ENCODE measurements at regions not wholly inside any gene's neighbourhood (a gene's known extent, or its start where the extent isn't known, plus 50 kb on each side); places are given as distances from the start of the nearest gene placed in this dataset.

DNA sequence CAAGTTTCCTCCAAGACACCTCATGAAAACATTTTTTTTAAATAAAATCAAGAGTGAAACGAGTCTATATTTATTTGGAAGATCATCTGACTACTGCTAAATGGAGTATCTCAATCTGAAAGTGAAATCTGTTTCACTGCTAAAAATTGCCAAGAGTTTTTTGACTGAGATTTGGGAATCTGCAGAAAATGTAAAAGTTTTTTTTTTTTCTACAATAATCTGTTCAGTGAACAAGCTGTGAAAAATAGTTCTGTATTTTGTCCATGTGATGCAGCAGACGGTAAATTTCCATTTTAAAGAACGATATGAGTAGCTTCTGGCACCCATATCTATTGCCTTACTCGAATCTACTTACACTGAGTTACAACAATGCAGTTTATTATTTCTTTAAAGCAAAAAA lies 519.7 kb downstream of the PLCL1 start (continued):
- TF ChIP-seq, protein P1, sequence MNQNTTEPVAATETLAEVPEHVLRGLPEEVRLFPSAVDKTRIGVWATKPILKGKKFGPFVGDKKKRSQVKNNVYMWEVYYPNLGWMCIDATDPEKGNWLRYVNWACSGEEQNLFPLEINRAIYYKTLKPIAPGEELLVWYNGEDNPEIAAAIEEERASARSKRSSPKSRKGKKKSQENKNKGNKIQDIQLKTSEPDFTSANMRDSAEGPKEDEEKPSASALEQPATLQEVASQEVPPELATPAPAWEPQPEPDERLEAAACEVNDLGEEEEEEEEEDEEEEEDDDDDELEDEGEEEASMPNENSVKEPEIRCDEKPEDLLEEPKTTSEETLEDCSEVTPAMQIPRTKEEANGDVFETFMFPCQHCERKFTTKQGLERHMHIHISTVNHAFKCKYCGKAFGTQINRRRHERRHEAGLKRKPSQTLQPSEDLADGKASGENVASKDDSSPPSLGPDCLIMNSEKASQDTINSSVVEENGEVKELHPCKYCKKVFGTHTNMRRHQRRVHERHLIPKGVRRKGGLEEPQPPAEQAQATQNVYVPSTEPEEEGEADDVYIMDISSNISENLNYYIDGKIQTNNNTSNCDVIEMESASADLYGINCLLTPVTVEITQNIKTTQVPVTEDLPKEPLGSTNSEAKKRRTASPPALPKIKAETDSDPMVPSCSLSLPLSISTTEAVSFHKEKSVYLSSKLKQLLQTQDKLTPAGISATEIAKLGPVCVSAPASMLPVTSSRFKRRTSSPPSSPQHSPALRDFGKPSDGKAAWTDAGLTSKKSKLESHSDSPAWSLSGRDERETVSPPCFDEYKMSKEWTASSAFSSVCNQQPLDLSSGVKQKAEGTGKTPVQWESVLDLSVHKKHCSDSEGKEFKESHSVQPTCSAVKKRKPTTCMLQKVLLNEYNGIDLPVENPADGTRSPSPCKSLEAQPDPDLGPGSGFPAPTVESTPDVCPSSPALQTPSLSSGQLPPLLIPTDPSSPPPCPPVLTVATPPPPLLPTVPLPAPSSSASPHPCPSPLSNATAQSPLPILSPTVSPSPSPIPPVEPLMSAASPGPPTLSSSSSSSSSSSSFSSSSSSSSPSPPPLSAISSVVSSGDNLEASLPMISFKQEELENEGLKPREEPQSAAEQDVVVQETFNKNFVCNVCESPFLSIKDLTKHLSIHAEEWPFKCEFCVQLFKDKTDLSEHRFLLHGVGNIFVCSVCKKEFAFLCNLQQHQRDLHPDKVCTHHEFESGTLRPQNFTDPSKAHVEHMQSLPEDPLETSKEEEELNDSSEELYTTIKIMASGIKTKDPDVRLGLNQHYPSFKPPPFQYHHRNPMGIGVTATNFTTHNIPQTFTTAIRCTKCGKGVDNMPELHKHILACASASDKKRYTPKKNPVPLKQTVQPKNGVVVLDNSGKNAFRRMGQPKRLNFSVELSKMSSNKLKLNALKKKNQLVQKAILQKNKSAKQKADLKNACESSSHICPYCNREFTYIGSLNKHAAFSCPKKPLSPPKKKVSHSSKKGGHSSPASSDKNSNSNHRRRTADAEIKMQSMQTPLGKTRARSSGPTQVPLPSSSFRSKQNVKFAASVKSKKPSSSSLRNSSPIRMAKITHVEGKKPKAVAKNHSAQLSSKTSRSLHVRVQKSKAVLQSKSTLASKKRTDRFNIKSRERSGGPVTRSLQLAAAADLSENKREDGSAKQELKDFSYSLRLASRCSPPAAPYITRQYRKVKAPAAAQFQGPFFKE (tag by site-specific recombination; IDR thresholded peaks at IDR 0.05; ENCODE audit: borderline replicate concordance): no peak
- TF ChIP-seq ZNF558 (tag by site-specific recombination; IDR thresholded peaks at IDR 0.05) (no peak), ZNF157 (tag by site-specific recombination; IDR thresholded peaks at IDR 0.05) (no peak)

DNA sequence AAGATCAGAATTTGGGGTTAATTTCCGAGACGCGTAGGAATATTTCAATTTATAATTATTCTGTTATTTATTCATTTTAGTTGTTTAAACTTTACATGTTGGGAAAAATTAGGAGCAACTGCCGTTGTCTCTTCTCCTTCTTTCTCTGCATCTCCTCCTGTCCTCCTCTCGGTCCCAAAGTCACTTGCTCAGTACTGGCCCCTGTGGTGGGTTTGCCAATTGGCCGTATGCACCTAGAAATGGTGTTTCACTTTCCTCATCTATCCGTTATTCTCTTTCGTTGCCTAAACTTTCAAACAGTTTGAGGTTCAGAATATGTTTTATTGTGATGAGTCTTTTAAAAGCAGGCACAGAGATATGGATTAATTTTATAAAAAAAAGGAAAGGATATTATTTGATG lies 517.9 kb downstream of the PLCL1 start:
- Histone ChIP-seq H3K4me1 (ENCODE audit: control insufficient read depth, insufficient read depth, low read length) (no peaks in the 10 kb centered on the region), H3K4me3 (ENCODE audit: low read depth, low read length) (no peak overlapping the region), H3K36me3 (ENCODE audit: control insufficient read depth in 2 of 2, insufficient read depth in 1 of 2, low read length in 2 of 2) (no peaks in the 10 kb centered on the region), H3K9me3 (ENCODE audit: control insufficient read depth, insufficient read depth, low read depth, low read length) (no peaks in the 10 kb centered on the region), H3K27ac (ENCODE audit: extremely low read depth, low read depth, low read length) (no peak overlapping the region)
- TF ChIP-seq SALL2 (tag by site-specific recombination; IDR thresholded peaks at IDR 0.05; ENCODE audit: borderline replicate concordance) (no peak), ZNF169 (tag by site-specific recombination; IDR thresholded peaks at IDR 0.05) (no peak), ZFP37 (tag by site-specific recombination; IDR thresholded peaks at IDR 0.05) (no peak), ZNF37A (tag by site-specific recombination; IDR thresholded peaks at IDR 0.05) (no peak), ZNF626 (tag by site-specific recombination; IDR thresholded peaks at IDR 0.05) (no peak)
- TF ChIP-seq, protein P2, sequence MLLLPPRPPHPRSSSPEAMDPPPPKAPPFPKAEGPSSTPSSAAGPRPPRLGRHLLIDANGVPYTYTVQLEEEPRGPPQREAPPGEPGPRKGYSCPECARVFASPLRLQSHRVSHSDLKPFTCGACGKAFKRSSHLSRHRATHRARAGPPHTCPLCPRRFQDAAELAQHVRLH (tag by site-specific recombination; IDR thresholded peaks at IDR 0.05): no peak
- ChIA-PET CTCF (interaction anchor here (0.6 to 1.2 kb wide), 4 partner anchors 11 to 1275 kb away, joined by 3 to 4 read pairs (median 3); no protein-coding TSS in a partner anchor), POLR2A (no interaction called here)

DNA sequence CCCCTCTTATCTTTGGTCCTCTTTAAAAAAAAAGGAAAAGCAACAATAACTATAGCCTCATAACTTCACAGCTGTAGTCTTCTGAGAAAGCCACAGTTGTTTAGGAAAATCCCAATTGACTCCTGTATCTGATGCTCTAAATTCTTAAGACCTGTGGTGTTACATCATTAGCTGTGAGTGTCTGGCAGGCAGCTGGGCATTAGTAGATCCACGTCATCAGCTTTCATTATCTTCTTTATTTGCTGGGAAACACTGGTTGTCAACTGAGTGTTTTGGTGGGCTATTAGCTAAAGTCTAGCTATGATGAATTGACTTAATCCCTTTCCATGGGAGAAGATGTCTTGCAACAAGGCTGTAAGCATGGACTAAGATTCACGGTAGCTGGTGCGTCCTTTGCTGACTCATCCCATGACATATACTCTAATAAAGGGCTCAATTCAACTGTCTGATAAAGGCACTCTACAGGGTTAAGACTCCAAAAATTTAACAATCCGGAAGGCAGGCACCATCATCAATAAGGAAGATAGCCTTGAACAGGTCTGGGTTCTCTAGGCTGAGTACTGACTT lies 517.2 kb downstream of the PLCL1 start:
- H3K4me3 ChIP-seq (ENCODE audit: low read depth, low read length): no peak overlapping the region
- no peaks in the 10 kb centered on the region for H3K4me1 ChIP-seq (ENCODE audit: control insufficient read depth, insufficient read depth, low read length)
- H3K36me3 ChIP-seq (ENCODE audit: control insufficient read depth in 2 of 2, insufficient read depth in 1 of 2, low read length in 2 of 2): no peaks in the 10 kb centered on the region
- ChIA-PET CTCF (interaction anchor here (0.7 to 1.2 kb wide), 4 partner anchors 11 to 1276 kb away, joined by 3 to 4 read pairs (median 3); no protein-coding TSS in a partner anchor), POLR2A (no interaction called here)
- no peaks in the 10 kb centered on the region for H3K9me3 ChIP-seq (ENCODE audit: control insufficient read depth, insufficient read depth, low read depth, low read length)
- no peak overlapping the region for H3K27ac ChIP-seq (ENCODE audit: extremely low read depth, low read depth, low read length)
- TF ChIP-seq, protein P3, sequence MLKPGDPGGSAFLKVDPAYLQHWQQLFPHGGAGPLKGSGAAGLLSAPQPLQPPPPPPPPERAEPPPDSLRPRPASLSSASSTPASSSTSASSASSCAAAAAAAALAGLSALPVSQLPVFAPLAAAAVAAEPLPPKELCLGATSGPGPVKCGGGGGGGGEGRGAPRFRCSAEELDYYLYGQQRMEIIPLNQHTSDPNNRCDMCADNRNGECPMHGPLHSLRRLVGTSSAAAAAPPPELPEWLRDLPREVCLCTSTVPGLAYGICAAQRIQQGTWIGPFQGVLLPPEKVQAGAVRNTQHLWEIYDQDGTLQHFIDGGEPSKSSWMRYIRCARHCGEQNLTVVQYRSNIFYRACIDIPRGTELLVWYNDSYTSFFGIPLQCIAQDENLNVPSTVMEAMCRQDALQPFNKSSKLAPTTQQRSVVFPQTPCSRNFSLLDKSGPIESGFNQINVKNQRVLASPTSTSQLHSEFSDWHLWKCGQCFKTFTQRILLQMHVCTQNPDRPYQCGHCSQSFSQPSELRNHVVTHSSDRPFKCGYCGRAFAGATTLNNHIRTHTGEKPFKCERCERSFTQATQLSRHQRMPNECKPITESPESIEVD (tag by site-specific recombination; IDR thresholded peaks at IDR 0.05): no peak
- TF ChIP-seq ZSCAN23 (tag by site-specific recombination; IDR thresholded peaks at IDR 0.05) (no peak), KLF1 (tag by site-specific recombination; IDR thresholded peaks at IDR 0.05) (no peak), ZNF473 (tag by site-specific recombination; IDR thresholded peaks at IDR 0.05) (no peak), HOXA7 (CRISPR knock-in tag; IDR thresholded peaks at IDR 0.05; ENCODE audit: borderline replicate concordance) (no peak)
- TF ChIP-seq, protein P4, sequence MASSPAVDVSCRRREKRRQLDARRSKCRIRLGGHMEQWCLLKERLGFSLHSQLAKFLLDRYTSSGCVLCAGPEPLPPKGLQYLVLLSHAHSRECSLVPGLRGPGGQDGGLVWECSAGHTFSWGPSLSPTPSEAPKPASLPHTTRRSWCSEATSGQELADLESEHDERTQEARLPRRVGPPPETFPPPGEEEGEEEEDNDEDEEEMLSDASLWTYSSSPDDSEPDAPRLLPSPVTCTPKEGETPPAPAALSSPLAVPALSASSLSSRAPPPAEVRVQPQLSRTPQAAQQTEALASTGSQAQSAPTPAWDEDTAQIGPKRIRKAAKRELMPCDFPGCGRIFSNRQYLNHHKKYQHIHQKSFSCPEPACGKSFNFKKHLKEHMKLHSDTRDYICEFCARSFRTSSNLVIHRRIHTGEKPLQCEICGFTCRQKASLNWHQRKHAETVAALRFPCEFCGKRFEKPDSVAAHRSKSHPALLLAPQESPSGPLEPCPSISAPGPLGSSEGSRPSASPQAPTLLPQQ (tag by site-specific recombination; IDR thresholded peaks at IDR 0.05): no peak
- TF ChIP-seq, protein P5, sequence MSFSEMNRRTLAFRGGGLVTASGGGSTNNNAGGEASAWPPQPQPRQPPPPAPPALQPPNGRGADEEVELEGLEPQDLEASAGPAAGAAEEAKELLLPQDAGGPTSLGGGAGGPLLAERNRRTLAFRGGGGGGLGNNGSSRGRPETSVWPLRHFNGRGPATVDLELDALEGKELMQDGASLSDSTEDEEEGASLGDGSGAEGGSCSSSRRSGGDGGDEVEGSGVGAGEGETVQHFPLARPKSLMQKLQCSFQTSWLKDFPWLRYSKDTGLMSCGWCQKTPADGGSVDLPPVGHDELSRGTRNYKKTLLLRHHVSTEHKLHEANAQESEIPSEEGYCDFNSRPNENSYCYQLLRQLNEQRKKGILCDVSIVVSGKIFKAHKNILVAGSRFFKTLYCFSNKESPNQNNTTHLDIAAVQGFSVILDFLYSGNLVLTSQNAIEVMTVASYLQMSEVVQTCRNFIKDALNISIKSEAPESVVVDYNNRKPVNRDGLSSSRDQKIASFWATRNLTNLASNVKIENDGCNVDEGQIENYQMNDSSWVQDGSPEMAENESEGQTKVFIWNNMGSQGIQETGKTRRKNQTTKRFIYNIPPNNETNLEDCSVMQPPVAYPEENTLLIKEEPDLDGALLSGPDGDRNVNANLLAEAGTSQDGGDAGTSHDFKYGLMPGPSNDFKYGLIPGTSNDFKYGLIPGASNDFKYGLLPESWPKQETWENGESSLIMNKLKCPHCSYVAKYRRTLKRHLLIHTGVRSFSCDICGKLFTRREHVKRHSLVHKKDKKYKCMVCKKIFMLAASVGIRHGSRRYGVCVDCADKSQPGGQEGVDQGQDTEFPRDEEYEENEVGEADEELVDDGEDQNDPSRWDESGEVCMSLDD (tag by site-specific recombination; IDR thresholded peaks at IDR 0.05): no peak
- TF ChIP-seq, protein P6, sequence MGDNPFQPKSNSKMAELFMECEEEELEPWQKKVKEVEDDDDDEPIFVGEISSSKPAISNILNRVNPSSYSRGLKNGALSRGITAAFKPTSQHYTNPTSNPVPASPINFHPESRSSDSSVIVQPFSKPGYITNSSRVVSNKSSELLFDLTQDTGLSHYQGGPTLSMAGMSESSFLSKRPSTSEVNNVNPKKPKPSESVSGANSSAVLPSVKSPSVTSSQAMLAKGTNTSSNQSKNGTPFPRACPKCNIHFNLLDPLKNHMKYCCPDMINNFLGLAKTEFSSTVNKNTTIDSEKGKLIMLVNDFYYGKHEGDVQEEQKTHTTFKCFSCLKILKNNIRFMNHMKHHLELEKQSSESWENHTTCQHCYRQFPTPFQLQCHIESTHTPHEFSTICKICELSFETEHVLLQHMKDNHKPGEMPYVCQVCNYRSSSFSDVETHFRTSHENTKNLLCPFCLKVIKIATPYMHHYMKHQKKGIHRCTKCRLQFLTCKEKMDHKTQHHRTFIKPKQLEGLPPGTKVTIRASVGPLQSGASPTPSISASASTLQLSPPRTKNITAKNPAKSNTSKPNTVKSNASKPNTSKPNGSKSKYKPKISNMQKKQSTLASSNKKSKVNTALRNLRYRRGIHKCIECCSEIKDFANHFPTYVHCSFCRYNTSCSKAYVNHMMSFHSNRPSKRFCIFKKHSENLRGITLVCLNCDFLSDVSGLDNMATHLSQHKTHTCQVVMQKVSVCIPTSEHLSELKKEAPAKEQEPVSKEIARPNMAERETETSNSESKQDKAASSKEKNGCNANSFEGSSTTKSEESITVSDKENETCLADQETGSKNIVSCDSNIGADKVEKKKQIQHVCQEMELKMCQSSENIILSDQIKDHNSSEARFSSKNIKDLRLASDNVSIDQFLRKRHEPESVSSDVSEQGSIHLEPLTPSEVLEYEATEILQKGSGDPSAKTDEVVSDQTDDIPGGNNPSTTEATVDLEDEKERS (tag by site-specific recombination; IDR thresholded peaks at IDR 0.05): no peak
